ENCODE measurements at regions not wholly inside any gene's neighbourhood (a gene's known extent, or its start where the extent isn't known, plus 50 kb on each side); places are given as distances from the start of the nearest gene placed in this dataset.

DNA sequence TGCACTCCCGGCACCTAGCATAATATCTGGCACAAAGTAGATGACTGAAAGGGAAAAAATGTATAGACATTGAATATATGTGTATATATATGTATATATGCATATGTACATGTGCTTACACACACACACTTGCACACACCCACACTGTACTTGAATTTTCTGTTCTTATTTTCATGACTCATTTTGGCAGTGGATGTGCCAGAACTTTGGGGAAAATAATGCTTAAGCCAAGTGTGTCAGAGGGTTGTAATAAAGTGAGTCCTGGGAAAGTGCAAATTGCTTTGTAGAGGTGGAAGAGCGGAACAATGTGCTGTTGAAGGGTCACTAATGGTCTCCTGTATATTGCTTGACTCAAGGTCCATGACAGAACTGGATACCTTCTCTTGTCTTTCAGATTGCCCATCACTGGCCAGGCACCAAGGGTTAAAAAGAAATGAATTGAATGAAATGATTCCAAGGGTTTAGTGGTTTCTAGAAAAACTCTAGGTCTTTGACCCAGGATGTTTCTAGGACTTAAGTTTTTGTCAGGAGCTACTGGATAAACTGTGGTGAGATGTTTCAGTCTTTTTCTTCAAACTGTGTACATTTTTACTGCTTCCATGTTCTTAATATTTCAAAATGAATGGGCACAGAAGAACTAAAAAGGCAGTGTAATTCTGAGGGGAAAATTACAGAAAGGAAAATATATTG is 129.9 kb upstream of the MOCS2 start:
- Mint-ChIP-seq H3K4me3 (no peak overlapping the region), H3K9me3 (no peaks in the 10 kb centered on the region), H3K27me3 (no peaks in the 10 kb centered on the region), H3K27ac (no peak overlapping the region), H3K4me1 (ENCODE audit: low read depth) (no peaks in the 10 kb centered on the region), H3K36me3 (ENCODE audit: low read depth) (no peaks in the 10 kb centered on the region)
- intact Hi-C loops (cut with micrococcal nuclease) = no loop called here

DNA sequence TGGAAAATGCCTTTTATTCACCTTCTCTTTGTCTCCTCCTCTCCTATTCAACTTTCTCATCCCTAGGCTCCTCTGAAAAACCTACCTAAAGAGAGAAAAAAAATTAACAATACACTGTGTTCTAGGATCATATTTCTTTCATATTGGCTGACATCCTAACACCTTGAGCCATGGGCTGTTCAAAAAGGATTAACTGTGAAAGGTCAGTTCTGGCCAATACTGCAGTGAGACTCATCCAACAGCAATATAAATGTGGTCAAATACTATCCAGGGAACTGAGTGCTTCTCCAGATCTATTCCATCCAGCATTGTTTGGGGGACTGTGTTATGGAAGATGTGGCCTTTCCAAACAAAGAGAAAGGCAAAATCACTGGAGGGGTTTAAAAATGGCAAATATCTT is 131.1 kb upstream of the MOCS2 start:
- no peaks in the 10 kb centered on the region for H3K9me3 Mint-ChIP-seq
- intact Hi-C loops (cut with micrococcal nuclease) = no loop called here
- H3K4me1 Mint-ChIP-seq (ENCODE audit: low read depth) = no peaks in the 10 kb centered on the region
- H3K27me3 Mint-ChIP-seq = no peaks in the 10 kb centered on the region
- H3K27ac Mint-ChIP-seq = no peak overlapping the region
- no peak overlapping the region for H3K4me3 Mint-ChIP-seq
- H3K36me3 Mint-ChIP-seq (ENCODE audit: low read depth) = no peaks in the 10 kb centered on the region

- Mint-ChIP-seq H3K4me3 (no peak overlapping the region), H3K36me3 (ENCODE audit: low read depth) (no peaks in the 10 kb centered on the region), H3K27ac (no peak overlapping the region), H3K9me3 (no peaks in the 10 kb centered on the region), H3K27me3 (no peaks in the 10 kb centered on the region), H3K4me1 (ENCODE audit: low read depth) (no peaks in the 10 kb centered on the region)
- intact Hi-C loops (cut with micrococcal nuclease) = no loop called here
Observed at GRCh38 chr5:53241572-53241971, 132.0 kb upstream of the MOCS2 start.

- H3K9me3 Mint-ChIP-seq = no peaks in the 10 kb centered on the region
- no peak overlapping the region for H3K4me3 Mint-ChIP-seq
- H3K27me3 Mint-ChIP-seq = peaks cover 2% of the 10 kb centered on the region
- no peaks in the 10 kb centered on the region for H3K4me1 Mint-ChIP-seq (ENCODE audit: low read depth)
- no peak overlapping the region for H3K27ac Mint-ChIP-seq
- intact Hi-C loops (cut with micrococcal nuclease) = no loop called here
- no peaks in the 10 kb centered on the region for H3K36me3 Mint-ChIP-seq (ENCODE audit: low read depth)
Observed at GRCh38 chr5:53243403-53243802, 133.8 kb upstream of the MOCS2 start.

DNA sequence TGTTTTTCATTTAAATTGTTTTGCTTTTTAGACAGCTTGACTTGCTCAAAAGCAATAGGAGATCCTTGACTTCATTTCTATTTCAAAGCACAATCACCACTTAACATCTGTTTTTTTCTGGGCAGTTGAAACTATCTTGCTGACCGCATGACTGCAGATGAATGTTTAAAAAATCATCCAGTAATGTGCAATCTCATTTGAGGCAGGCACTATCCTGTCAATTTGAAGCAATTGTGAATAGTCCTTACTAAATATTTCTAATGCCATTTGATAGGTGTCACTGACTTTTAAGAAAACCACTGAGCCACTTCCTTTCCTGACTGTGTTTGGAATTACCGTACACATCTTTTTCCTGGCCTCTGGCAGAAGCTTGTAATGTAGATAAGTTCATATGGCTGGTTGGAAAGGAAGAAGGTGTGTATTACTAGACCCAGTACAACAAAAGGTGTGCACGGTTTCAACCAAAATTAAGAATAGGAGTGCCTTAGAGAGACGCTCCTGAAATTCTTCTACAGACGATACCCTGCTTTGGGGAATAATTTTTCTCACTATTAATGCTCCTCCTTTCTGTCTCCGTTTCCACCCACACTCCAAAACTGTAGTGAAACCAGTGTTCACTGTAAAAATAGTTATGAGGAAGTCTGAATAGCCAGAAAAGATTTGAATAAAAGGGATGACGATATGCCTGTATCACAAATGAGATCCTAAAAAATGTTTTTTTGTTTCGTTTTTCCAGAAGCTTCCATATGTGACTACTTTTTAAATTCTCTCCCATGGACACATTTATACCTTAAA is 136.7 kb upstream of the MOCS2 start:
- Mint-ChIP-seq H3K4me1 (ENCODE audit: low read depth) (no peaks in the 10 kb centered on the region), H3K36me3 (ENCODE audit: low read depth) (no peaks in the 10 kb centered on the region), H3K27ac (no peak overlapping the region), H3K4me3 (no peak overlapping the region), H3K27me3 (peaks cover 2% of the 10 kb centered on the region), H3K9me3 (no peaks in the 10 kb centered on the region)
- intact Hi-C loops (cut with micrococcal nuclease) = no loop called here

DNA sequence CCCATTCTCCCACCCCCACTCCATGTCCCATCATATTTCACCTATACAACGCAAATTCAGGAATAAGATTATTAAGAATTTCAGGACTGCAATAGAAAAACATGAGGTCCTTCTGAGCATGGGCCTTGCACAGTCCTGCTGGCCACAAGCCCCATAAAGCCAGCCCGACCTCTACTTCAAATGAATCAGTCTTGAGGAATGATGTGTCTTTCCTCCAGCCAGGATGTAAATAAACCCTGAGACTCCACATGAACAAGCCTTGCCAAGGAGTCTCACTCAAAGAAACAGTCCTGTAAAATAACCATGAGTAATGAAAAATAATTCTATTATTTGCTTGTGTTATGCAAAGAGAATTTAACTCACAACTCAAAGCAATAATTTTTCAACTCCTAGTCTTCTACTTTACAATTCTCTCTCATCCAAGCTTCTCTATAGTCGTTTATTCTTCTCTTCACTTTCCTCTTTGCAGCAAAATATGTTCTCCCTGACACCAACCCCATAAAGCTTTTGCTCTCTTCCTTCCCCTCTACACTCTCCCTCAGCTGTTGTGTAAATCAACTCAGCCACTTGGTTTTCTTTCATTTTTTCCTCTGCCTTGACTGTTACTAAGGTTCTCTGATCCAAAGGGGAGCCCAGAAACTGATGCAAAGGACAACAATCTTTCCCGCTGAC is 140.1 kb upstream of the MOCS2 start:
- Mint-ChIP-seq H3K27me3 (peaks cover 2% of the 10 kb centered on the region), H3K4me1 (ENCODE audit: low read depth) (no peaks in the 10 kb centered on the region), H3K9me3 (no peaks in the 10 kb centered on the region), H3K27ac (no peak overlapping the region), H3K4me3 (no peak overlapping the region), H3K36me3 (ENCODE audit: low read depth) (no peaks in the 10 kb centered on the region)
- intact Hi-C loops (cut with micrococcal nuclease) = no loop called here

- Mint-ChIP-seq H3K36me3 (ENCODE audit: low read depth) (no peaks in the 10 kb centered on the region), H3K4me3 (no peak overlapping the region), H3K27me3 (peaks cover 2% of the 10 kb centered on the region), H3K27ac (no peak overlapping the region), H3K9me3 (no peaks in the 10 kb centered on the region), H3K4me1 (ENCODE audit: low read depth) (no peaks in the 10 kb centered on the region)
- intact Hi-C loops (cut with micrococcal nuclease) = no loop called here
Observed at GRCh38 chr5:53250201-53250550, 140.6 kb upstream of the MOCS2 start.

- H3K27ac Mint-ChIP-seq = no peak overlapping the region
- H3K4me1 Mint-ChIP-seq (ENCODE audit: low read depth) = no peaks in the 10 kb centered on the region
- intact Hi-C loops (cut with micrococcal nuclease) = no loop called here
- no peaks in the 10 kb centered on the region for H3K27me3 Mint-ChIP-seq
- H3K9me3 Mint-ChIP-seq = no peaks in the 10 kb centered on the region
- no peaks in the 10 kb centered on the region for H3K36me3 Mint-ChIP-seq (ENCODE audit: low read depth)
- no peak overlapping the region for H3K4me3 Mint-ChIP-seq
Observed at GRCh38 chr5:53253421-53253871, 143.9 kb upstream of the MOCS2 start.

GRCh38 chr5:53256746-53257145 is 147.2 kb upstream of the MOCS2 start:
- Mint-ChIP-seq H3K4me1 (ENCODE audit: low read depth) (no peaks in the 10 kb centered on the region), H3K27ac (no peak overlapping the region), H3K27me3 (no peaks in the 10 kb centered on the region), H3K9me3 (no peaks in the 10 kb centered on the region), H3K36me3 (ENCODE audit: low read depth) (no peaks in the 10 kb centered on the region), H3K4me3 (no peak overlapping the region)
- intact Hi-C loops (cut with micrococcal nuclease) = no loop called here

DNA sequence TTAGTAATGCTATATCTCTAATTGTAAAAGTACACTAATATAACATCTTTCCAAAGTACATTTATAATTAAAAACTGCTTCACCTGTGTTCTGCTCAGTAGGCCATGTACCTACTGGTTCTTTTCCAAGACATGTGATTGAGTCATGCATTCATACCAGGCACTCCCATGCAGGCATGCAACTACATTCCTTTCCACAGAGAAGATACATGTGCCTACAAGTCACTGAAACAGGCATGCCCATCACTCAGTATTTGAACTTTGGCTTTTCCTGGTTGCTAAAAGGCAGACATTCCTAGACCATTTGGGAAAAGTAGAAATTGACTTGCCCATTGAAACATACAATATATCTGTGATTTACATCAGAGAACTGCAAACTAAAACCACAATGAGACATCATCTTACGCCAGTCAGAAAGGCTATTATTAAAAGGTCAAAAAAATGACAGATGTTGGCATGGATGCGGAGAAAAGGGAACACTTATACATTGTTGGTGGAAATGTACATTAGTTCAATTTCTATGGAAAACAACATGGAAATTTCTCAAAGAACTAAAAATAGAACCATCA is 148.3 kb upstream of the MOCS2 start:
- Mint-ChIP-seq H3K4me1 (ENCODE audit: low read depth) (no peaks in the 10 kb centered on the region), H3K36me3 (ENCODE audit: low read depth) (no peaks in the 10 kb centered on the region), H3K27ac (no peak overlapping the region), H3K27me3 (no peaks in the 10 kb centered on the region), H3K9me3 (no peaks in the 10 kb centered on the region), H3K4me3 (no peak overlapping the region)
- intact Hi-C loops (cut with micrococcal nuclease) = no loop called here

DNA sequence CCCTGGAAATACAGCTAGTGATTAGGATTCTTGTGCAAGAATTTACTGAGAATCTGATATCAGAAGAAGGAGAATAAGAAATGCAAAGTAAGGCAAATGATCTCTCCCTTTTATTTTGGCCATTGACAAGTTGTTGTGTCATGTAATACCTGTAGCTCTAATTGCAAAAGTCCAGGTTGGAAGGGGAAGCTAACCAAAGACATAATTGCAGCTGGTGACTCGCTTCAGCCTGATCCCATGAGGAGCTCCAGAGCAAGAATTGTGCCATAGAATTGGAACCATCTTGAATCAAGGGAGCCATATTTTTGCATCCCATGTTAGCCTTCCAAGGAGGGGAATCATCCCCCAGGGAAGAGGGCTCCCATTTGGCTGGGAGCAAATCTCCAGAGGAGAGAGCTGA is 149.6 kb upstream of the MOCS2 start:
- Mint-ChIP-seq H3K9me3 (peaks cover 6% of the 10 kb centered on the region), H3K4me3 (no peak overlapping the region), H3K4me1 (ENCODE audit: low read depth) (peaks cover 11% of the 10 kb centered on the region)

GRCh38 chr5:53260446-53260845 is 150.9 kb upstream of the MOCS2 start:
- Mint-ChIP-seq H3K4me1 (ENCODE audit: low read depth) (peaks cover 15% of the 10 kb centered on the region), H3K36me3 (ENCODE audit: low read depth) (no peaks in the 10 kb centered on the region), H3K27ac (no peak overlapping the region), H3K9me3 (peaks cover 10% of the 10 kb centered on the region), H3K4me3 (no peak overlapping the region), H3K27me3 (no peaks in the 10 kb centered on the region)
- intact Hi-C loops (cut with micrococcal nuclease) = loop anchor here (5.0 kb wide), 1 partner anchor 957 kb away; no protein-coding TSS in a partner anchor

More for the DNA sequence above, 149.6 kb upstream of the MOCS2 start:
- Mint-ChIP-seq H3K27ac (no peak overlapping the region), H3K27me3 (no peaks in the 10 kb centered on the region), H3K36me3 (ENCODE audit: low read depth) (no peaks in the 10 kb centered on the region)
- intact Hi-C loops (cut with micrococcal nuclease) = no loop called here

GRCh38 chr5:53261245-53261644 is 151.7 kb upstream of the MOCS2 start:
- Mint-ChIP-seq H3K4me1 (ENCODE audit: low read depth) (peaks cover 15% of the 10 kb centered on the region), H3K27ac (no peak overlapping the region), H3K36me3 (ENCODE audit: low read depth) (no peaks in the 10 kb centered on the region), H3K27me3 (no peaks in the 10 kb centered on the region), H3K4me3 (no peak overlapping the region), H3K9me3 (peaks cover 16% of the 10 kb centered on the region)
- intact Hi-C loops (cut with micrococcal nuclease) = loop anchor here (5.0 kb wide), 1 partner anchor 956 kb away; no protein-coding TSS in a partner anchor

Measured in dendritic cell treated with granulocyte-macrophage colony-stimulating factor and Interleukin-4, amounts not matched to agents 40 ng/mL and 50 ng/mL, for 4 days (primary cell).